Bronchial epithelial cell (primary cell): ENCODE measurements at regions not wholly inside any gene's neighbourhood (a gene's known extent, or its start where the extent isn't known, plus 50 kb on each side); places are given as distances from the start of the nearest gene placed in this dataset.

Experiments used
- DNase-seq: peaks from one replicate; pipeline ENCODE4 v3.0.0-alpha.2; 2010; ENCODE audit warnings: low read depth
- FAIRE-seq: peaks from 2 replicates; lab custom pipeline; 2011; peaks lifted over from hg19 to GRCh38; lab: Jason Lieb, UNC
- H3K27me3 ChIP-seq: 2 replicates; pipeline ENCODE4 v1.5.1; 2011; ENCODE audit warnings: low read length; ENCODE audit not compliant: control insufficient read depth, insufficient read depth
- H3K36me3 ChIP-seq: 2 replicates; pipeline ENCODE4 v1.5.1; 2011; ENCODE audit warnings: low read length; ENCODE audit not compliant: control insufficient read depth, insufficient read depth
- H3K4me3 ChIP-seq: 2 replicates; pipeline ENCODE4 v1.5.1; 2011; ENCODE audit warnings: mild to moderate bottlenecking, low read depth, low read length, control low read depth
- TF ChIP-seq, protein P1 (sequence below): IDR thresholded peaks from 2 replicates; pipeline ENCODE4 v1.5.1; 2011; ENCODE audit warnings: mild to moderate bottlenecking, moderate library complexity, low read length, control low read depth, inconsistent platforms; ENCODE audit not compliant: insufficient read depth, severe bottlenecking

DNA sequence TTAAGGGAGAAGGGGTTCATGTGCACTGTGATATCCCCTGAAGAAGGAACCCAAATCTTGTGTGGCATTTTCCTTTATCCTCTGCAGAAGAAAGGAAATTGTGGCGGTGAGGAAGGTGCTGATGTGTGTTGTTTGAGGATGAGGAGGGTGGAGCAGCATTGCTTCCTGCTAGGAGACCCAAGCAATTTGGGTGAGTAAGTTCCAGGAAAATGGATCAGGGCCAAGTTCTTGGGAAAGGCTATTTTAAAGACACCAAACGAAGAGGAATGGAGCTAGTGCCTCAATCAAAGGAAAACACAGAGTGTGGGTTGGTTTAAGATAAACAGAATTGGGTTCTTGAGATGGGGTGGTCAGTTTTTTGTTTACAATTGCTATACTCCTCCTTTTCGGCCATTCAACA lies 86.7 kb upstream of the MARK1 start:
- TF ChIP-seq, protein P1, sequence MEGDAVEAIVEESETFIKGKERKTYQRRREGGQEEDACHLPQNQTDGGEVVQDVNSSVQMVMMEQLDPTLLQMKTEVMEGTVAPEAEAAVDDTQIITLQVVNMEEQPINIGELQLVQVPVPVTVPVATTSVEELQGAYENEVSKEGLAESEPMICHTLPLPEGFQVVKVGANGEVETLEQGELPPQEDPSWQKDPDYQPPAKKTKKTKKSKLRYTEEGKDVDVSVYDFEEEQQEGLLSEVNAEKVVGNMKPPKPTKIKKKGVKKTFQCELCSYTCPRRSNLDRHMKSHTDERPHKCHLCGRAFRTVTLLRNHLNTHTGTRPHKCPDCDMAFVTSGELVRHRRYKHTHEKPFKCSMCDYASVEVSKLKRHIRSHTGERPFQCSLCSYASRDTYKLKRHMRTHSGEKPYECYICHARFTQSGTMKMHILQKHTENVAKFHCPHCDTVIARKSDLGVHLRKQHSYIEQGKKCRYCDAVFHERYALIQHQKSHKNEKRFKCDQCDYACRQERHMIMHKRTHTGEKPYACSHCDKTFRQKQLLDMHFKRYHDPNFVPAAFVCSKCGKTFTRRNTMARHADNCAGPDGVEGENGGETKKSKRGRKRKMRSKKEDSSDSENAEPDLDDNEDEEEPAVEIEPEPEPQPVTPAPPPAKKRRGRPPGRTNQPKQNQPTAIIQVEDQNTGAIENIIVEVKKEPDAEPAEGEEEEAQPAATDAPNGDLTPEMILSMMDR = no peak
- FAIRE-seq = peak; percentile 86
- DNase-seq = peak; percentile 56
- H3K27me3 ChIP-seq = no peaks in the 10 kb centered on the region
- no peaks in the 10 kb centered on the region for H3K36me3 ChIP-seq
- no peak overlapping the region for H3K4me3 ChIP-seq

DNA sequence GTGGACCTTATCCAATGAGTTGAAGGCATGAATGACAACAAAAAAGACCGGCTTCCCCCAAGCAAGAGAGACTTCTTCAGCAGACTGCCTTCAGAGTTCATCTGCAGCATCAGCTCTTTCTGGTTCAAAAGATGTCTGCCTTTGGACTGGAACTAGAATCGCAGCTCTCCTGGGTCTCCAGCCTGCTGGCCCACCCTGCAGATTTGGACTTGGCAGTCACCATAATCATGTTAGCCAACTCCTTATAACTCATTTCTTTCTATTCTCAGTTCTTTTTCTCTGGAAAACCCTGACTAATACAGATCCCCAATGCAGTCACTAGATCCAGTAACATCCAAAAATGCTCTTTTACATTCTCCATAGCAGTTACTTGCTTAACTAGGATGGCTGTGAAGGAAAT lies 89.2 kb upstream of the MARK1 start:
- DNase-seq (no peak), FAIRE-seq (no peak)
- Histone ChIP-seq H3K36me3 (no peaks in the 10 kb centered on the region), H3K27me3 (peaks cover 1% of the 10 kb centered on the region), H3K4me3 (no peak overlapping the region)
- TF ChIP-seq, protein P1 = no peak

DNA sequence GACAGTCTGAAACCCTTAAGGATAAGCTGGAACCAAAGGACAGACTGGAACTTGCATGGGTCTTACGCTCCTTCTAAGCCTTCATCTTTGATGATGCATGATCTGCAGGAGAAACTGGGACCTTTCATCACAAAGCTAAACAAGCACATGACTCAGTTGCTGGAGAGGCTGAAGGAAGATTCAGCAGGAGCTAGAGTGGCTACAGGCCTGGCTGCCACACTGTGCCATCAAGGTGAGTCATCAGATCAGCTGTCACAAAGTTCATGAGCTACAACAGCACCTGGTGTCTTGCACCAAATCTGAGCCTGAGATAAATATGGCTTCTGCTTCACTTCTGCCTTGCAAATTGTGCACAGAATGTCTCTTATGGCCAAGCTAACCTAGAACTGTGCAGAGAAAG lies 95.5 kb upstream of the MARK1 start:
- H3K4me3 ChIP-seq = no peak overlapping the region
- DNase-seq (peak; percentile 56), FAIRE-seq (peak; percentile 72)
- TF ChIP-seq, protein P1 = no peak
- no peaks in the 10 kb centered on the region for H3K36me3 ChIP-seq
- H3K27me3 ChIP-seq = peaks cover 1% of the 10 kb centered on the region

DNA sequence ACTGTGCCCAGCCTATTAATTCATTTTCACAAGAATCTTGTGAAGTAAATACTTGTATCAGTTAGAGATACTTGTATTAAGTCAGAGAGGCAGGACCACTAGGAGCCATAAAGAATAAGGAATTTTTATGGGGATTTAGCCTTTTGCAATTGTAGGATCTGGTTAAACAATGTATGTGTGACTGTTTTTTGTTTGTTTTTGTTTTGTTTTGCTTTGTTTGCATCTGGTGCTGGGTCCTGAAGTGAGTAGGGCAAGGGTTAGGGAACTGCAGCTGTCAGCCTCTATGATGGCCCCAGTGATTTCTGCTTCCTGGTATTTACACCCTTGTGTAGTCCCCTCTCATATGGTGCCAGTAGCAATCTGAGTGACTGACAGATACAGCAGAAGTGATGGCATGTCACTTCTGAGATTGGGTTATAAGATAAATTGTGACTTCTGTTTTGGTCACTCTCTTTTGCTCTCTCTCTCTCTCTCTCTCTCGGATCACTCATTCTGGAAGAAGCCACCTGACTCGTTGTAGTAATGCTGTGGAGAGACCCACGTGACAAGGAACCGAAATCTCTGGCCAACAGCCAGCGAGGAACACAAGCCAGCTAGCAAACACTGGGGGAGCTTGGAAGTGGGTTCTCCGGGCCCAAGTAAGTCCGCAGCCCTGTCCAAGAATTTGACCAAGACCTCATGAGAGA lies 96.2 kb upstream of the MARK1 start:
- no peak for DNase-seq
- H3K27me3 ChIP-seq = peaks cover 1% of the 10 kb centered on the region
- FAIRE-seq = no peak

DNA sequence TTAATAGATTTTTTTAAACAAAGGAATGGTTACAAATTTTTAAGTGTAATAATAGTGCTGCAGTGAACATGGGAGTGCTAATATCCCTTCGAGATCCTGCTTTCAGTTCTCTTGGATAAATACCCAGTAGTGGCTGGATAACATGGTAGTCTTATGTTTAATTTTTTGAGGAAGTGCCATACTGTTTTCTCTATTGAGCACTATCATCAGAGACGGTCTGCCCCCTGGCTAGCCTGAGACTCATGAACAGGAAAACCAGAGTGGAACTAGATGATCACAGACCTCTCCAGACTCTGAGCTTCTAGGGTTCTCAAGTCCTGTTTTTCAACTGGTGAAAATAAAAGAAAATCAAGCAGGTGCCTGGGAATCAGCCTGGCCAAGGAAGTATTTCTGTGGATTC lies 97.3 kb upstream of the MARK1 start:
- no peak for FAIRE-seq
- H3K27me3 ChIP-seq = peaks cover 1% of the 10 kb centered on the region

More for the DNA sequence above, 96.2 kb upstream of the MARK1 start:
- no peaks in the 10 kb centered on the region for H3K36me3 ChIP-seq
- H3K4me3 ChIP-seq = no peak overlapping the region
- TF ChIP-seq, protein P1 = no peak

More for the DNA sequence above, 97.3 kb upstream of the MARK1 start:
- DNase-seq = no peak
- TF ChIP-seq, protein P1 = no peak
- Histone ChIP-seq H3K36me3 (no peaks in the 10 kb centered on the region), H3K4me3 (no peak overlapping the region)
